ENCODE measurements at regions not wholly inside any gene's neighbourhood (a gene's known extent, or its start where the extent isn't known, plus 50 kb on each side); places are given as distances from the start of the nearest gene placed in this dataset.

DNA sequence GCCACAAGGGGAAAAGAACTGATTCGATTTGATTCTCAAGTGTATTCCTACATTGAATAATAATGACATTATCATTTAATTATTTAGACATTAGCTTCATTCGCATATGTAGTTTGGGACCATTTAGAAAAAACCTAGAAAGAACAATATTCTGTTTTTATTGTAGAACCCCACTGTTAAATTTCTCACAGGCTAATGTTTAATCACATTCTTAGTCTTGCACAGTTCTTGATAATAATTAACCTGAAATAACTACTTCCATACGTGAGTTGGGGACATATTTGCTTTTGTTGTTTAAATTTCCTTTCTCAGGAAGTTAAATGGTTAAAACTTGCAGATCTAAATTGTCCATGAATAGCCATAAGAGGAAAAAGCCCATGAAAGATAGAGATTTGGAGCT lies 275.2 kb downstream of the TFAP2B start:
- H3K36me3 ChIP-seq = no peaks in the 10 kb centered on the region
- H3K9me3 ChIP-seq = peaks cover 13% of the 10 kb centered on the region
- H3K27ac ChIP-seq = no peak overlapping the region
- H4K20me1 ChIP-seq = no peaks in the 10 kb centered on the region
- TF ChIP-seq Cebpa-rat (IDR thresholded peaks at IDR 0.05) = no peak
- no peaks in the 10 kb centered on the region for H3K27me3 ChIP-seq
- no peaks in the 10 kb centered on the region for H3K4me1 ChIP-seq
- no peak overlapping the region for H3K4me2 ChIP-seq
- no peak overlapping the region for H3K4me3 ChIP-seq
- no peak overlapping the region for H3K9ac ChIP-seq

DNA sequence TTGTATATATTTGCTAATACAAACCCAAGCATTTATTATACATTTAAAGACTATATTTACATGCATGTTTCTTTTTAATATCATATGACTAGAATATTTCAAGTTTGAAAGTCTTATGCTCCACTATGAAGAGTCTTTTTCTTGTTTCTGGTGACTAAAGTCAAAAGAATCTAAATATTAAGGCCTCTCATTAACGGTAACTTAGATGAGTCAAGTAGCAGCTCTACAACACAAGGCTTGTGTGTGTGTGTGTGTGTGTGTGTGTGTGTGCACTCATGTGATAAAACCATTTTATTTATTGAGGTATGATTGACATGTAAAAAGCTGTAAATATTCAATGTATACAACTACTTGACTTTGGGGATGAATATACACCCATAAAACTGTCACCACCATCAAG lies 275.6 kb downstream of the TFAP2B start:
- no peak overlapping the region for H3K27ac ChIP-seq
- H3K4me2 ChIP-seq = no peak overlapping the region
- H3K4me1 ChIP-seq = no peaks in the 10 kb centered on the region
- no peak overlapping the region for H3K4me3 ChIP-seq
- no peaks in the 10 kb centered on the region for H4K20me1 ChIP-seq
- H3K36me3 ChIP-seq = no peaks in the 10 kb centered on the region
- no peak overlapping the region for H3K9ac ChIP-seq
- TF ChIP-seq Cebpa-rat (IDR thresholded peaks at IDR 0.05) = no peak
- peaks cover 13% of the 10 kb centered on the region for H3K9me3 ChIP-seq
- no peaks in the 10 kb centered on the region for H3K27me3 ChIP-seq

DNA sequence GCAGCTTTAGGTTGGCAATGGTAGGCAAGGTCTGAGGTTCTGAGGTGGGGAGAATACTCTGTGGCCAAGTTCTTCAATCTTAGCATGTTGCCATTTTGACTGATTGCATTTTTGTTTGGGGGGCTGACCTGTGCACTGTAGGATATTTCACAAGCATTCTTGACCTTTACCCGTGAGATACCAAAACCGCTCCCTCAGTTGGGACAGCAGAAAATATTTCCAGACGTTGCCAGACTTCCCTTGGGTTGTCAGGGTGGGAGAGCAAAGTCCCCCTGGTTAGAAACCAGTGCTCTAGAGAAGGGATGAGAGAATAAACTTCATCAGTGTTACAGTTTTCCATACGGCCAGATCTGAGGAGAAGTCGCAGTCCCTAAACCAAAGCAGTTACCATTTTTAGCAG lies 279.6 kb downstream of the TFAP2B start:
- Histone ChIP-seq H3K4me2 (no peak overlapping the region), H3K9ac (no peak overlapping the region), H3K27ac (no peak overlapping the region), H3K36me3 (no peaks in the 10 kb centered on the region), H3K4me3 (no peak overlapping the region), H4K20me1 (no peaks in the 10 kb centered on the region), H3K27me3 (no peaks in the 10 kb centered on the region), H3K9me3 (no peaks in the 10 kb centered on the region), H3K4me1 (no peaks in the 10 kb centered on the region)
- TF ChIP-seq Cebpa-rat (IDR thresholded peaks at IDR 0.05) = no peak

DNA sequence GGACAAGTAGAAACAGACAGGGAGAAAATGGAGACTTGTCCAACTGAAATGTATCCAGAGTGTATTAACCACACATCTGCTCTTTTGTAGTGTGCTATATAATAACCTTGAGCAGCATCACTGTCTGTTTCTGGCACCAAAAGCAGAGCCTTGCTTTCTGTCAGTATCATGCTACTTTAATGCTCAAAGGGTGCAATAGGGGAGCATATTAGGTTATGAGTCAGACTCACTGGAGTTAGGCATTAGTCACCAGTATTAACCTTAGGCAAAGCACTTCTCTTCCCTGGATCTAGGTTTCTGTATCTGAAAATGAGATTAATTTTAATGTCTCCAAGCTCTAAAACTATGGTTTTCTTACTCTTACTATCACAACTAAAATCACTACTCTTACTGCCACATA lies 280.1 kb downstream of the TFAP2B start:
- no peak for TF ChIP-seq Cebpa-rat (IDR thresholded peaks at IDR 0.05)
- H3K36me3 ChIP-seq = no peaks in the 10 kb centered on the region

DNA sequence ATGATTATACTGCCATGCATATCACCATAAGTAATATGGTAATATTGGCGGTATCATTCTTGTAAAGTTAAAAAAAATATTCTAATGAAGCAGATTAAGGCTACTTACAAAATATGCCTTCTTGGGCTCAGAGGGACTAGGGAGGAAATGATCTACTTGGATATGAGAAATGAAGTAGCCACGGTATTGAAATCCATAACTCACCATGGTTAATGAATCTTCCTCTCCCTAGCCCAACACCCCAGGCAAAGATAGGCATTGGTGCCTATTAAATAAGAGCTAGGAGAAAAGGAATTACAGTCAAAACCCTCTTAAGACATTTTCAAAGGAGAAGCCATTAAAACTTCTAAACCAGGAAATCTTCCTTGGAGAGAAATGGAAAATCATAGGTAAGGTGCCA lies 280.5 kb downstream of the TFAP2B start:
- H3K4me2 ChIP-seq = no peak overlapping the region
- no peak overlapping the region for H3K27ac ChIP-seq
- TF ChIP-seq Cebpa-rat (IDR thresholded peaks at IDR 0.05) = no peak
- no peaks in the 10 kb centered on the region for H3K27me3 ChIP-seq
- H3K9me3 ChIP-seq = no peaks in the 10 kb centered on the region
- no peaks in the 10 kb centered on the region for H4K20me1 ChIP-seq
- H3K36me3 ChIP-seq = no peaks in the 10 kb centered on the region
- H3K4me3 ChIP-seq = no peak overlapping the region
- no peaks in the 10 kb centered on the region for H3K4me1 ChIP-seq
- H3K9ac ChIP-seq = no peak overlapping the region

More for the DNA sequence above, 280.1 kb downstream of the TFAP2B start:
- Histone ChIP-seq H3K27me3 (no peaks in the 10 kb centered on the region), H3K4me3 (no peak overlapping the region), H3K27ac (no peak overlapping the region), H3K9me3 (no peaks in the 10 kb centered on the region), H3K9ac (no peak overlapping the region), H4K20me1 (no peaks in the 10 kb centered on the region), H3K4me1 (no peaks in the 10 kb centered on the region), H3K4me2 (no peak overlapping the region)

DNA sequence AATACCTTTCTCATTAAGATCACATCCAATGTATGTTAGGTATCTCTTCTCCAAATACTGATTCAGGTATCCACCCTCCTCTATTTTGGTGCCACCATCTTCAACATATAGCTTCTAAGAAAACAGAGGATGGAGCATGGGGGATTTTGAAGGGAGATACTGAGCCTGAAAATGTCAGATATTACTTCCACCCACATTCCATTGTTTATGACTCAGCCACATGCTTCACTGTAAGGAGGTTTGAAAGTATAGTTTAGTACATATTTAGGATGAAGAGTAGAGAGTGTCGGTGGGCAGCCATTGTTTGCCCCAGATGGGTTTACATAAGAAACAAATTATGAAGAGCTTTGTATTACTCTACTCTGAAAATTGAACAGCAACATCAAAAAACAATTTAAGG lies 286.7 kb downstream of the TFAP2B start:
- no peak for TF ChIP-seq Cebpa-rat (IDR thresholded peaks at IDR 0.05)

DNA sequence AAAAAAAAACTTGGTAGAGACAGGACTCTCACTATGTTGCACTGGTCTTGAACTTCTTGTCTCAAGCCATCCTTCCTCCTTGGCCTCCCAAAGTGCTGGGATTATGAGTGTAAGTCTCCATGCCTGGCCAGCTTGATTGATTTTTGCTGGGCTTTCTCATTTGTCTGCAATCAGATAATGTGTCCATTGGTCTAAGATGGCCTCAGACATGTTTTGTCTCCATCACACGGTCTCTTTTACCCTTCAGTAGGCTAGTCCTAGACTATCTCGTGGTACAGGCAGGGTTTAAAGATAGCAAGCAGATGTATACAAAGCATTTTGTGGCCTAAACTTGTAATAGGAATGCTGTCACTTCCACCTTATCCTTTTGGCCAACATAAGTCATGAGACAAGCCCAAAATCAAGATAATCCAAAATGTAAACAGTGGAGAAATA lies 289.1 kb downstream of the TFAP2B start:
- no peak overlapping the region for H3K4me2 ChIP-seq
- no peaks in the 10 kb centered on the region for H3K9me3 ChIP-seq
- H3K27me3 ChIP-seq = no peaks in the 10 kb centered on the region
- H4K20me1 ChIP-seq = no peaks in the 10 kb centered on the region
- H3K4me1 ChIP-seq = no peaks in the 10 kb centered on the region
- no peak overlapping the region for H3K4me3 ChIP-seq
- no peak for TF ChIP-seq Cebpa-rat (IDR thresholded peaks at IDR 0.05)
- H3K27ac ChIP-seq = no peak overlapping the region
- no peaks in the 10 kb centered on the region for H3K36me3 ChIP-seq
- no peak overlapping the region for H3K9ac ChIP-seq

More for the DNA sequence above, 286.7 kb downstream of the TFAP2B start:
- no peak overlapping the region for H3K4me2 ChIP-seq
- H3K27me3 ChIP-seq = no peaks in the 10 kb centered on the region
- no peak overlapping the region for H3K27ac ChIP-seq
- no peak overlapping the region for H3K9ac ChIP-seq
- no peaks in the 10 kb centered on the region for H3K9me3 ChIP-seq
- H3K36me3 ChIP-seq = no peaks in the 10 kb centered on the region
- H3K4me3 ChIP-seq = no peak overlapping the region
- H3K4me1 ChIP-seq = no peaks in the 10 kb centered on the region
- H4K20me1 ChIP-seq = no peaks in the 10 kb centered on the region

DNA sequence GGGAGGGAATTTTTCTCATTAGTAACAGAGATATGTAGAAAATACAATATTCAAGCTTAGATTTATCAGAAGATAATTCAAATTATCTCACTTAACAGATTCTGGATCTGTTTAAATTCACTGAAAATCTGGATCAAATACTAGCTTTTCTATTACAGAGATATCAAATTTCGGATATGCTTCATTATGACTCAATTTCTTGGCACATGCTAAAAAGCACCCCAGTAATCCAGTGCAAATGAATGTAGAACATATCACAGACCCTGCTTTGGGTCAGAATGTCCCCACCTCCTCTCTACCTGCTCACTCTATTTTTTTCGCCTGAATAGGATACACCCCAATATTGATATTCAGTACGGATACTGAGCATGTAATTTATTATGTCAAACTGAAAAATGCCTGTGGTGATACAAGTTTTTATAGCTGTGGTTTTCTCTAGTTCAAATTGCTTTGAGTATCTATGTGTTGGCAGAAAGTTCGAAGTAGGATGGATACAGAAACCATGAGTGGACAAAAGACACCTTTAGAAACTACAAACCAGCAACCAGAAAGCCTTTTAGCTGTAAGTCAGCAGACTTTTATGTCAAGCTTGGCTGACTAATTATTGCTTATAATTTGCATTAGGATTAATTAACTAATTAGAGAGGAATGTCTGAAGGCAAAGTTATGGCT lies 290.0 kb downstream of the TFAP2B start:
- no peaks in the 10 kb centered on the region for H3K9me3 ChIP-seq
- TF ChIP-seq Cebpa-rat (IDR thresholded peaks at IDR 0.05) = no peak
- H3K4me2 ChIP-seq = no peak overlapping the region
- no peaks in the 10 kb centered on the region for H4K20me1 ChIP-seq
- H3K36me3 ChIP-seq = no peaks in the 10 kb centered on the region
- H3K27me3 ChIP-seq = no peaks in the 10 kb centered on the region
- no peaks in the 10 kb centered on the region for H3K4me1 ChIP-seq
- no peak overlapping the region for H3K4me3 ChIP-seq
- H3K9ac ChIP-seq = no peak overlapping the region
- no peak overlapping the region for H3K27ac ChIP-seq

DNA sequence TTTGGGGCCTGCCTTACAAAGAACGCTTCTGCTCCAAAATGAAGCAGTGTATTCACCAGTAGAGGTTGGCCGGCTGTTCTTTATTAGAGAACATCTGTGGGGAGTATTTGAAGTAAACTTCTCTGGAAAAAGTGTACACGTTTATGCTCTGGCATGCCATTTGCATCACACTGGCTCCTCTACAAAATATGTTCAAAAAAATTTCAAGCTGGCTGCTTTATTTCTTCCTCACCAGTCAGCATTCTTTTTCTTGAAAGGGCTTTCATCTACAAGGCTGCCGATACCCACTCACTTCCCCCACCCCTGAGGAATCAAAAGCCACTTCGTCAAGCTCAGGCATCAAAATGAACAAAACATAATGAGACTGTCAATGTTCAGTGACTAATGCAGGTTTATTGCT lies 294.1 kb downstream of the TFAP2B start:
- no peak overlapping the region for H3K4me2 ChIP-seq
- H3K36me3 ChIP-seq = no peaks in the 10 kb centered on the region
- no peaks in the 10 kb centered on the region for H3K9me3 ChIP-seq
- no peaks in the 10 kb centered on the region for H4K20me1 ChIP-seq
- TF ChIP-seq Cebpa-rat (IDR thresholded peaks at IDR 0.05) = no peak
- no peak overlapping the region for H3K27ac ChIP-seq
- H3K9ac ChIP-seq = no peak overlapping the region
- no peak overlapping the region for H3K4me3 ChIP-seq
- H3K4me1 ChIP-seq = no peaks in the 10 kb centered on the region
- no peaks in the 10 kb centered on the region for H3K27me3 ChIP-seq

DNA sequence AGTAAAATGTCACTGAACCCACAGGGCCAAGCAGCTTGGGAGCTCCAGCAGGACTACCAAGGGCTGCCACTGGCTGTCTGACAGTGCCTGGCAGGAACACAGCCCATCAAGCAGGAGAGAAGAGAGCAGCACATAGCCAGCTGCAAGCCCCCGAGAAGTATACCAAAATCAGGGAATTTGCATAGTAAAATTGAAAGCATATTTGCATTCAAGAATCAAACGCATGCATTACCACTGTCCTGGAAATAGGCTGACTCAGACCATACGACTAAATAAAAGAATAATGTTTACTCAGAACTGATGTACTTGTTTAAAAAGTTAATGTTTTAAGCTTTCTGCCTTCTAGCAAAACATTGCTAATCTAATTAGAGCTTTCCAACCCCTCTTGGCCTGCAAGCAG lies 298.1 kb downstream of the TFAP2B start:
- no peak overlapping the region for H3K4me2 ChIP-seq
- TF ChIP-seq Cebpa-rat (IDR thresholded peaks at IDR 0.05) = no peak
- H3K27ac ChIP-seq = no peak overlapping the region
- peaks cover 6% of the 10 kb centered on the region; the same call in 1 of the 2 replicates for H3K9me3 ChIP-seq
- H4K20me1 ChIP-seq = no peaks in the 10 kb centered on the region
- H3K9ac ChIP-seq = no peak overlapping the region
- no peaks in the 10 kb centered on the region for H3K27me3 ChIP-seq
- no peaks in the 10 kb centered on the region for H3K36me3 ChIP-seq
- H3K4me3 ChIP-seq = no peak overlapping the region
- H3K4me1 ChIP-seq = no peaks in the 10 kb centered on the region

DNA sequence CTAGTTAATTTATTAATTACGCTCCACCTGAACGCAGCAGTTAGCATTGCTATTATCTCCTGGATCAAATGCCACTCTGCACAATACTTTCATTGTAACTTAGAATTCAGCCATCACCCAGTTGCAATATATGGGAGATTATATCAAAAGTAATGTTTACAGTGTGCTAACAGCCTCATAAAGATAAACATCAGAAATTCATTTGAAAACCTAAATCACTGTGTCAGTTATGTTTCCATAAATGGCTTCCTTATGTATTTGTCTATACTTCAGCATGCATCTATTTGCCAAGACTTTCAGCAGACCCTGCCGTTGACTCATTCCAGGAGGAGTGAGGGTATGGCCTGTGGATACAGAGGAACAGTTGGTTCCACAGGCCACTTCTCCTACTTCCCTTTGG lies 300.1 kb downstream of the TFAP2B start:
- no peaks in the 10 kb centered on the region for H3K27me3 ChIP-seq
- no peaks in the 10 kb centered on the region for H3K36me3 ChIP-seq
- H3K9ac ChIP-seq = no peak overlapping the region
- no peaks in the 10 kb centered on the region for H4K20me1 ChIP-seq
- H3K4me3 ChIP-seq = no peak overlapping the region
- TF ChIP-seq Cebpa-rat (IDR thresholded peaks at IDR 0.05) = no peak
- peaks cover 6% of the 10 kb centered on the region; the same call in 1 of the 2 replicates for H3K9me3 ChIP-seq
- H3K4me1 ChIP-seq = peaks cover 6% of the 10 kb centered on the region; the same call in 1 of the 2 replicates
- H3K4me2 ChIP-seq = no peak overlapping the region
- H3K27ac ChIP-seq = no peak overlapping the region

All from BLaER1 (cell line).